NOMO-1 treated with dmso at 0.1 percent for 144 hours (cell line): ENCODE measurements at regions not wholly inside any gene's neighbourhood (a gene's known extent, or its start where the extent isn't known, plus 50 kb on each side); places are given as distances from the start of the nearest gene placed in this dataset.

Source experiments
- DNase-seq: peaks from one replicate; lab custom pipeline; 2025; ENCODE audit not compliant: unreplicated experiment; lab: John Stamatoyannopoulos, UW

GRCh38 chr9:99513441-99514112, 291.5 kb downstream of the SEC61B start:
- peak; percentile 31 for DNase-seq

DNA sequence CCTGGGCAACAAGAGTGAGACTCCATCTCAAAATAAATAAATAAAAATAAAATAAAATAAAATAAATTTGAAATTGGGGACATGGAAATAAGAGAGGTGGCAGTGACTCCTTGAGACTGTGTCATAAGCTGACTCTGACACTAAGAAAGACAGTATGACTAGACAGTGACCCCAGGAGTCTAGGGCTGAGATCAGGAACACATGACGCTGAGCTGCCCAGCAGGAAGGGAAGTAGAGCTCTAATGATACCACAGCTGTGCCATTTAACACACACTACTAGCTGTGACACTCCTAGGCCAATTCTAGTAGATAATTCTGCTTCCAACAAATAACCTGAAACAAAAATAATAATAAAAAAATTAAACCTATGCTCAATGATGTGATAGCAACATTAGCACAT, 293.0 kb downstream of the SEC61B start:
- DNase-seq, result peak; percentile 19

DNA sequence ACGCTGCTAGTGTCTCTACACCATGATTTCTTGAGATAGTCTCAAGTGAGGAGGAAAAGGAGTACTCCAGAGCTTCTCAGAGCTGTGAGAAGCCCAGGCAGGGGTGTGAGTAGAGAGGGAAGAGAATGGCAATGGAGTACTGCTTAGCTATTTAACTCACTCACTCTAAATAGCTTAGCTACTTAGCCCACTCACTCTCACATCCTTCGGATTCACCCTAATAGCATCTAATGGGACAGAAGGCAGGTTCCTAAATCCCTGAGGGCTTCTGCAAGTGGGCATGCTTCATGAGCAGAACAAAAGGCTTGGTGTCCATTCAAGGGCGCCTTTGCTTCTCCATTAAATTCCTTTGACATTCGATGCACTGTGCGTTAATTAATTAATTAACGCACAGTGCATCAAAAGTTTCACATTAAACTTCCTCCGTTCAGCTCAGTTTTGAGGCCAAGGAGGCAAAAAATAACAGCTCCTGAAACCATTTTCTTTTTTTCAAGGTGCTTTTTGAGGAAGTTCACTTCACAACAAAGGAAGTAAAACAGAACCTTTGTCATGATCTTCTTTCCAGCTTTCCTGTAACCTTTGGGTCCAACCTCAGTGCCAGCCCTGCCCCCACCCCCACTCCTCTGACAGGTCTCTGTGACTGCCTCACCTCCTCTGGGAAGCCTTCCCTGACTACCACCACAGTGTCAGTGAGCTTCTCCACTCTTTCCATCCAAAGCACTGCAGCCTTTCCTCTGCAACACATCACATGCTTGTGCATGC, 294.0 kb downstream of the SEC61B start:
- DNase-seq, result no peak

DNA sequence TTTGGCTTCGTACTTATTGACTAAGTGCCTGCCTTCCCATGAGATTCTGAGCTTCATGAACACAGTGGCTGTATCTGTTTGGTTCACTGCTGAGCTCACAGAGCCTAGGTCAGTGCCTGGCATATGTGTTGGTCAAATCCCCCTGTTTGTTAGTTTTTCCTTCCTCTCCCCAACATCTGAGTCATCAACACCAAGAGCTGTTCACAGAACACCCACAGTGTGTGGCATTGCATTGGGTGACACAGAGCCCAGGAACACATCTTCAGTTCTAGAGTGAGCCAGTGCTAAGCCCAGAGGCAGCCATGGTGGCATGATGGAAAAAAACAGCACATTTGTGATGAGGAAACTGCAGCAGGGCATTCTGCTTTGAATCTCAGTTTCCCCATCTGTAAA, 294.6 kb downstream of the SEC61B start:
- no peak for DNase-seq

DNA sequence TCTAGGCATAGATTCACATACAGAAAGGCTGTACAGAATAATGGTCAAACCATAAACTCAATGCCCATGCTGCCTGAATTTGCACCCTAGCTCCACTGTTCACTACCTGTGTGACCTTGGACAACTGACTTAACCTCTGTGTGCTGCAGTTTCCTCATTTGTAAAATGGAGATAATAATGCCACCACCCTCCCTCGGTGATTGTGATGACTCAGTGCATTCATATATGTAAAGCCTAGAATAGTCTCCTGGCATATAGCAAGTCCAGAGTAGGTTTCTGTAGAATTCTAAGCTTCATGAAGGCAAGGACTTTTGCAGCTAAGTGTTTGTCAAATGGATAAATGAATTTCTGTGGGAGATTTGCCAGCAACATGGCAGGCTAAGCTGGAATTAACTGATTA, 297.8 kb upstream of the NR4A3 start:
- no peak for DNase-seq

DNA sequence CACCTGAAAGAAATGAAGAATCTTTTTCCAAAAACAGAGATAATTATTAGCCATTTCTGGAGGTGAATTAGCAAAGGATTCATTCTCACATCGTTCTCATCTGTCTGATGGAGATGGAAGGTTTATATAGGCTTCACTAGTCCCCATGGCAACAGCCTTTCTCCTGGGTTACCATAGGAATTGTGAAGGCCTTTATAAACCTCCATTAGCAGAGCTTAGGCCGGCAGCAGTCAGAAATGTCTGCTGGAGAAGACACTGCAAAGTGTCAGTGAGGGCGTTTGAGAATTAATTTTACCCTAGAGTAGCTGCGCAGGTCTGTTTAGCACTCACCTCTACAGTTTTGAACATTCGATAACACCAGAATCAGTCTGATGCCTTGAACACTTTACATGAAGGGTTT, 290.4 kb upstream of the NR4A3 start:
- no peak for DNase-seq

GRCh38 chr9:99533421-99533820, 288.3 kb upstream of the NR4A3 start:
- DNase-seq, result no peak

- DNase-seq, result no peak
Observed at GRCh38 chr9:99537996-99538395, 283.7 kb upstream of the NR4A3 start.

- DNase-seq, result no peak
Observed at GRCh38 chr9:99544526-99544925, 277.2 kb upstream of the NR4A3 start.

DNA sequence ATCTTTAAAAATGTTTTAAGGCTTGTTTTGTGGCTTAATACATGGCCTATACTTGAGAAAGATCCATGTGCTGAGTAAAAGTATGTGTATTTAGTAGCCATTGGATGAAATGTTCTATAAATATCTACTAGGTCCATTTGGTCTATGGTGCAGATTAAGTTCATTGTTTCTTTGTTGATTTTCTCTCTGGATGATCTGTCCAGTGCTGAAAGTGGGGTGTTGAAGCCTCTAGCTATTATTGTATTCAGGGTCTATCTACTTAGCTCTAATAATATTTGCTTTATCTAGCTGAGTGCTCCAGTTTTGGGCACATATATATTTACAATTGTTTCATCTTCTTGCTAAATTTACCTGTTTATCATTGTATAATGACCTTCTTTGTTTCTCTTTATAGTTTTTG, 272.2 kb upstream of the NR4A3 start:
- DNase-seq, result no peak

GRCh38 chr9:99555792-99556191, 265.9 kb upstream of the NR4A3 start:
- DNase-seq, result no peak

GRCh38 chr9:99556998-99557397, 264.7 kb upstream of the NR4A3 start:
- no peak for DNase-seq

DNA sequence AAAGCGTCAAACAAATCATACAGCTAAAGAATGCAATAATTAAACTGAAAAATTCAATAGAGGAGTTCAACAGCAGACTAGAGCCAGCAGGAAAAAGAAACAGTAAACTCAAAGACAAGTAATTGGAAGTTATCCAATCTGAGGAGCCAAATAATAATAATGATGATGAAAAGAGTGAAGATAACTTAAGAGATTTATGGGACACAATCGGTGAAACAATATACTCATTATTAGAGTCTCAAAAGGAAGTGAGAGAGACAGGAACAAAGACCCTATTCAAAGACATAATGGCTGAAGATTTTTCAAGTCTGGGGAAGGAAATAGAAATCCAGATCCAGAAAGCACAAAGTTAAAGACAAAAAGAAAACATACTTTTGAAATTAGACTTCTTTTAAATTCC, 263.9 kb upstream of the NR4A3 start:
- no peak for DNase-seq

- no peak for DNase-seq
Observed at GRCh38 chr9:99559776-99560175, 261.9 kb upstream of the NR4A3 start.

GRCh38 chr9:99560561-99560960, 261.1 kb upstream of the NR4A3 start:
- no peak for DNase-seq

GRCh38 chr9:99561509-99561917, 260.2 kb upstream of the NR4A3 start:
- no peak for DNase-seq

DNA sequence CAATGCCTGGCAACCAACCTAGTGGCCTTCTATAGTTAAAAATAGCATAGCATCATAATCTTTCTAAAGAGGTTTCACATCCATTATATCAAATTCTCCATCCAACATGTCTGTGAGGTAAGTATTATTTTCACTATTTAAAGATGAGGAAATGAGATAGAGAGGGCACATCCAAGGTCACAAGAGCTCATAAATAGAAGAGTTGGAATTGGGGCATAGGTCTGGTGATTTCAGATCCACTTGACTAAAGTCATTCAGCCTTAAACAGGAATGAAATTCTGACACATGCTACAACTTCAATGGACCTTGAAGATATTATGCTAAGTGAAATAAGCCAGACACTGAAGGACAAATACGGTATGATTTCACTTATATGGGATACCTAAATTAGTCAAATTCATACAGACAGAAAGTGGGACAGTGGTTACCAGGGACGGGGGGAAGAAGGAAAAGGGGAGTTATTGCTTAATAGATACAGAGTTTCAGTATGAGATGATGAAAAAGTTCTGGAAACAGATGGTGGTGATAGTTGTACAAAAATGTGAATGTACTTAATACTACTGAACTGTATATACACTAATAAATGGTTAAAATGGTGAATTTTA, 259.6 kb upstream of the NR4A3 start:
- no peak for DNase-seq

GRCh38 chr9:99563364-99563763, 258.3 kb upstream of the NR4A3 start:
- DNase-seq, result no peak

- no peak for DNase-seq
Observed at GRCh38 chr9:99565203-99565602, 256.5 kb upstream of the NR4A3 start.

- no peak for DNase-seq
Observed at GRCh38 chr9:99567436-99567835, 254.2 kb upstream of the NR4A3 start.

- DNase-seq, result no peak
Observed at GRCh38 chr9:99569840-99570239, 251.8 kb upstream of the NR4A3 start.

GRCh38 chr9:99572567-99572966, 249.1 kb upstream of the NR4A3 start:
- no peak for DNase-seq
